Erythroblast (primary cell): ENCODE measurements at regions not wholly inside any gene's neighbourhood (a gene's known extent, or its start where the extent isn't known, plus 50 kb on each side); places are given as distances from the start of the nearest gene placed in this dataset.

Experiments
- GATA1 ChIP-seq: IDR thresholded peaks from 2 replicates; pipeline ENCODE4 v1.6.1; 2011; ENCODE audit warnings: low read depth, mild to moderate bottlenecking, control low read depth, low read length, moderate library complexity
- POLR2A ChIP-seq: IDR thresholded peaks from 2 replicates; pipeline ENCODE4 v1.6.1; 2011; ENCODE audit warnings: mild to moderate bottlenecking, low read length

GRCh38 chr14:87600240-87600639, 392.7 kb downstream of the GALC start:
- TF ChIP-seq POLR2A (no peak), GATA1 (no peak)
